Testis (tissue), 2 donors: ENCODE measurements at regions not wholly inside any gene's neighbourhood (a gene's known extent, or its start where the extent isn't known, plus 50 kb on each side); places are given as distances from the start of the nearest gene placed in this dataset.

Source experiments
- DNase-seq: peaks from one replicate; pipeline ENCODE4 v3.0.0-alpha.2; 2019
- H3K27ac ChIP-seq, 2 donors: fragments of 200-600 bp; sonication (generic); one replicate each; pipeline ENCODE4 v1.5.1; 2019
- H3K27me3 ChIP-seq: fragments of 200-600 bp; sonication (generic); one replicate; pipeline ENCODE4 v1.5.1; 2019
- H3K36me3 ChIP-seq: fragments of 200-600 bp; sonication (generic); one replicate; pipeline ENCODE4 v1.5.1; 2017; ENCODE audit warnings: low read depth; ENCODE audit errors: missing control alignments
- H3K4me1 ChIP-seq: fragments of 200-600 bp; sonication (generic); one replicate; pipeline ENCODE4 v1.5.1; 2019
- H3K4me3 ChIP-seq, 2 donors: fragments of 200-600 bp; sonication (generic); one replicate each; pipeline ENCODE4 v1.5.1; 2017 to 2019
- H3K9me3 ChIP-seq: fragments of 200-600 bp; sonication (generic); one replicate; pipeline ENCODE4 v1.5.1; 2017
- POLR2A ChIP-seq: fragments of 450-650 bp; IDR thresholded peaks from one replicate; pipeline ENCODE4 v1.6.1; 2017; ENCODE audit warnings: antibody characterized with exemption, mild to moderate bottlenecking, moderate library complexity
- WGBS, 2 donors: methylation state at CpG; one replicate each; pipeline ENCODE4 v1.1.5; 2018; 5-methylcytosine and 5-hydroxymethylcytosine counted together
- intact Hi-C: fragments of 100-400 bp; cut with DNase I; formaldehyde crosslinking; loops from one replicate; pipeline ENCODE4 v1.15.1; 2023; ENCODE audit warnings: low total_unique reads
- TF ChIP-seq, protein P1 (sequence below), 3 experiments: fragments of 450-650 bp in 2 of 3; fragments of 200-600 bp in 1 of 3; sonication (generic) in 1 of 3; IDR thresholded peaks; one replicate each; pipeline ENCODE4 v1.5.1; 2016 to 2019; ENCODE audit warnings: antibody characterized with exemption in 3 of 3, mild to moderate bottlenecking in 2 of 3, moderate library complexity in 1 of 3

DNA sequence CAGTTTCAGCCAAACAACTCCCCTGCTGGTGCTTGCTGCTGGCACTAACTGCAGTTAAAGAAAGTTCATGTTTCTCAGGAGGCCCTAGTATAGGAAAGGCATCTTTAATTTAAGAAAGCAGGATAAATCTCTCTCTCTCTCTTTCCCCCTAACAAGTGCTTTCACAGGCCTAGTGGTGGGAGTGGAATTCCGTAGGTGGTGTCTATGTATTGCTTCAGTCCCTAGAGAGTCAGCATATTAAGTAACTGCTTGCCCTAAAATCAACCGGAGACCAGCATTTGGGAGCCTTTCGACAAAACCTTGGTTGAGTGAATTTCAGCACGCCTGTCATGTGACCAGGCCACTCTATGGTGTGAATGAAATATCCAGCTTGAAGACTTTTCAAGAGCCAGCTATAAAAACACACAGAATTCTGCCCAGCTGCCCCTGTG lies 169.2 kb upstream of the TGFBR2 start:
- Histone ChIP-seq H3K36me3 (no peaks in the 10 kb centered on the region), H3K27me3 (no peaks in the 10 kb centered on the region), H3K4me3 (no peak overlapping the region), H3K4me1 (peaks cover 20% of the 10 kb centered on the region), H3K9me3 (no peaks in the 10 kb centered on the region), H3K27ac (peak overlapping the region in 1 of 2 donors; percentile 44)
- TF ChIP-seq POLR2A = no peak
- TF ChIP-seq, protein P1, sequence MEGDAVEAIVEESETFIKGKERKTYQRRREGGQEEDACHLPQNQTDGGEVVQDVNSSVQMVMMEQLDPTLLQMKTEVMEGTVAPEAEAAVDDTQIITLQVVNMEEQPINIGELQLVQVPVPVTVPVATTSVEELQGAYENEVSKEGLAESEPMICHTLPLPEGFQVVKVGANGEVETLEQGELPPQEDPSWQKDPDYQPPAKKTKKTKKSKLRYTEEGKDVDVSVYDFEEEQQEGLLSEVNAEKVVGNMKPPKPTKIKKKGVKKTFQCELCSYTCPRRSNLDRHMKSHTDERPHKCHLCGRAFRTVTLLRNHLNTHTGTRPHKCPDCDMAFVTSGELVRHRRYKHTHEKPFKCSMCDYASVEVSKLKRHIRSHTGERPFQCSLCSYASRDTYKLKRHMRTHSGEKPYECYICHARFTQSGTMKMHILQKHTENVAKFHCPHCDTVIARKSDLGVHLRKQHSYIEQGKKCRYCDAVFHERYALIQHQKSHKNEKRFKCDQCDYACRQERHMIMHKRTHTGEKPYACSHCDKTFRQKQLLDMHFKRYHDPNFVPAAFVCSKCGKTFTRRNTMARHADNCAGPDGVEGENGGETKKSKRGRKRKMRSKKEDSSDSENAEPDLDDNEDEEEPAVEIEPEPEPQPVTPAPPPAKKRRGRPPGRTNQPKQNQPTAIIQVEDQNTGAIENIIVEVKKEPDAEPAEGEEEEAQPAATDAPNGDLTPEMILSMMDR (IDR thresholded peaks at IDR 0.05) = no peak
- peak; percentile 14 for DNase-seq
- WGBS, 2 donors = 53 to 66% methylated on average over 4 of the region's 4 CpGs
- intact Hi-C loops = no loop called here

DNA sequence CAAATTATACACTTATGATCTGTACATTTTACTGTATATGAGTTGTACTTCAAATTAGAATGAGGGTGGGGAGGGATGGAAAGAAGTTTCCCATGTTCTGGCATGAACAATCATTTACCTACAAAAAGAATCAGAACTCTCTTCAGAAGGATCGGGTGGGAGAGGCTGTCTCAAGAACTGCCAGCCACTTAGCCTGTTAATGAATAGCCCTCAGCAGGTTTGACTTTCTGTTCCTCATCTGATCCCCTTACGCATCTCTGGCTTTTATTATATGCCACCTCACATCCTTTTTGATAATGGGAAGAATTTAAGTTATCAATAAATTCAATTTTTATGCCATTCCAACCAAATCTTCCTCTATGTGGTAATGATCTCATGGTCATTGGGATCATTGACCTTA lies 168.3 kb upstream of the TGFBR2 start:
- Histone ChIP-seq H3K36me3 (no peaks in the 10 kb centered on the region), H3K9me3 (no peaks in the 10 kb centered on the region), H3K27me3 (no peaks in the 10 kb centered on the region), H3K4me1 (peaks cover 20% of the 10 kb centered on the region), H3K27ac (peak overlapping the region in 1 of 2 donors; percentile 44), H3K4me3 (no peak overlapping the region)
- WGBS, 2 donors = 92 to 96% methylated on average over 2 of the region's 2 CpGs
- intact Hi-C loops = no loop called here
- TF ChIP-seq, protein P1 (IDR thresholded peaks at IDR 0.05) = no peak
- TF ChIP-seq POLR2A = no peak
- no peak for DNase-seq

DNA sequence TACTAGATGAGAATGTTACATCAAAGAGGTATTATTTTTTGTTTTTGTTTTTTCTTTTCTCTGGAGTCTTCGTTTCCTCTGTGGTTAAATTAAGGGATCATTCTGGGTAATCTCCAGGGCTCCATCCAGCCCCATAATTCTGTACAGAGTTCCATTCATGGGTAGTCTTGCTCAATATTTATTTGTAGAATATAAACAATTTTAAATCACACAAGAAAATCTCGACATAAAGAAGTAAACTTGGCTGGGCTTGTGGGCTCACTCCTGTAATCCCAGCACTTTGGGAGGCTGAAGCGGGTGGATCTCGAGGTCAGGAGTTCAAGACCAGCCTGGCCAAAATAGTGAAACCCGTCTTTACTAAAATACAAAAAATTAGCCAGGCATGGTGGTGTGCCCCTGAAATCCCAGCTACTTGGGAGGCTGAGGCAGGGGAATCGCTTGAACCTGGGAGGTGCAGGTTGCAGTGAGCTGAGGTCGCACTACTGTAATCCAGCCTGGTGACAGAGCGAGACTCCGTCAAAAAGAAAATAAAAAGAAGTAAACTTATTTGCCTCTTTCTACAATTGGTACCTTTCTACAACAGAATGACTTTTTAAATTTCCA lies 166.8 kb upstream of the TGFBR2 start:
- TF ChIP-seq POLR2A = no peak
- peaks cover 20% of the 10 kb centered on the region for H3K4me1 ChIP-seq

DNA sequence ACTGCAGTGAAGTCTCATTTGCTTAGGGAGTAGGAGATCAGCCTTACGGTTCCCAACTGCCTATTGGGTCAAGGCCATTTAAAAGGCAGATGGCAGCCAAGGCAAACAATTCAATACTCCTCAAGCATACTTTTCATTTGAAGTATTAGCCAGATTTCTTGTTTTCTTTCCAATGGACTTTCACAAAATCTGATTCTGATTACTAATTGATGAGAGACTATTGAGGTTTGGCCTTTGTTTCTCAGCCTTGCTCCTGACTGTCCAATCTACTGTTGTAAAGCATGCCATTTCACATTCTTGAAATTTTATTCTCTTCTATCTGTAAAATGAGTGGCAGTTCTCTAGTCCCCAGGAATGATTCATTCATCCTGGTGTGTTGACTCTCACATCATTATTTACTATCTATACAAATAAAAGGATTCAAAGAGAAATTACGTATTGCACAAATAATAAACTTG lies 166.2 kb upstream of the TGFBR2 start:
- Histone ChIP-seq H3K9me3 (no peaks in the 10 kb centered on the region), H3K4me1 (peaks cover 20% of the 10 kb centered on the region), H3K27ac (peak overlapping the region; percentile 69 to 80), H3K4me3 (no peak overlapping the region), H3K27me3 (no peaks in the 10 kb centered on the region), H3K36me3 (no peaks in the 10 kb centered on the region)
- TF ChIP-seq, protein P1 (IDR thresholded peaks at IDR 0.05) = no peak
- no peak for TF ChIP-seq POLR2A
- peak; percentile 28 for DNase-seq
- WGBS, 2 donors = 58 to 63% methylated on average over 2 of the region's 2 CpGs
- intact Hi-C loops = no loop called here

More for the DNA sequence above, 166.8 kb upstream of the TGFBR2 start:
- no peaks in the 10 kb centered on the region for H3K36me3 ChIP-seq
- no peaks in the 10 kb centered on the region for H3K9me3 ChIP-seq
- peak overlapping the region in 1 of 2 donors; percentile 80 for H3K27ac ChIP-seq
- H3K27me3 ChIP-seq = no peaks in the 10 kb centered on the region
- no peak for DNase-seq
- WGBS, 2 donors = 90 to 92% methylated on average over 9 of the region's 9 CpGs
- intact Hi-C loops = no loop called here
- no peak overlapping the region for H3K4me3 ChIP-seq

DNA sequence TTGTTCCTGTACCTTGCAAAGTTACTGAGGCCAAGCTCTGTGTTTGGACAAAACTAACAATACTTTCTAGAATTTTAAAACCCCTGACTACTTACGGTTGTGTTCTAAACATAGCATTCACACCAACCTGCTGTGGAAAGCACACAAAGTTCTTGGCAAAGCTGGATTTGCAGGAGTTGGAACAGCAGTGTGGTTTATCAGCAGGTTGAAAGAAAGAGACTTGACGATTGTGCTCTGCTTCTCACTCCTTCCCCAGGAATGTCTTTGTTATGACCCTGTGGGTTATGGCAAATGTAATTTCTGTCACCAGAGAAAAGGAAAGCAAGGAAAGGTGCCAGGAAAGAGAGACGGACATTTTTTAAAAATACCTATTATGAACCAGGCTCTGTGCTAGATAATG lies 165.5 kb upstream of the TGFBR2 start:
- Histone ChIP-seq H3K27ac (peak overlapping the region; percentile 69 to 80), H3K9me3 (no peaks in the 10 kb centered on the region), H3K4me1 (peaks cover 20% of the 10 kb centered on the region), H3K36me3 (no peaks in the 10 kb centered on the region), H3K4me3 (no peak overlapping the region), H3K27me3 (no peaks in the 10 kb centered on the region)
- 27 to 44% methylated on average over 3 of the region's 3 CpGs for WGBS, 2 donors
- no peak for TF ChIP-seq POLR2A
- TF ChIP-seq, protein P1 (IDR thresholded peaks at IDR 0.05) = no peak
- DNase-seq = peak; percentile 60
- intact Hi-C loops = no loop called here
